DLD1 (cell line): ENCODE measurements at regions not wholly inside any gene's neighbourhood (a gene's known extent, or its start where the extent isn't known, plus 50 kb on each side); places are given as distances from the start of the nearest gene placed in this dataset.

ENCODE experiments used
- in situ Hi-C: cut with HindIII; loops from 2 replicates; pipeline ENCODE4 v1.10.0; 2017; ENCODE audit warnings: low sequenced_read_pairs

GRCh38 chr2:192311701-192312460 is 117.1 kb upstream of the TMEFF2 start:
- in situ Hi-C loops: no loop called here

- in situ Hi-C loops: no loop called here
Measured at GRCh38 chr2:192307530-192307929, 112.8 kb upstream of the TMEFF2 start.

- in situ Hi-C loops: no loop called here
Measured at GRCh38 chr2:192298664-192299063, 103.9 kb upstream of the TMEFF2 start.

- in situ Hi-C loops: no loop called here
Measured at GRCh38 chr2:192292478-192292877, 97.7 kb upstream of the TMEFF2 start.

GRCh38 chr2:192288295-192288694 is 93.6 kb upstream of the TMEFF2 start:
- in situ Hi-C loops: no loop called here

- in situ Hi-C loops: no loop called here
Measured at GRCh38 chr2:192286093-192286701, 91.5 kb upstream of the TMEFF2 start.

GRCh38 chr2:192283450-192283849 is 88.7 kb upstream of the TMEFF2 start:
- in situ Hi-C loops: no loop called here

- in situ Hi-C loops: no loop called here
Measured at GRCh38 chr2:192278701-192279100, 84.0 kb upstream of the TMEFF2 start.

GRCh38 chr2:192277494-192278109 is 82.9 kb upstream of the TMEFF2 start:
- in situ Hi-C loops: no loop called here

GRCh38 chr2:192275632-192276031 is 80.9 kb upstream of the TMEFF2 start:
- in situ Hi-C loops: no loop called here

GRCh38 chr2:192267484-192267883 is 72.8 kb upstream of the TMEFF2 start:
- in situ Hi-C loops: no loop called here

GRCh38 chr2:192265751-192266150 is 71.0 kb upstream of the TMEFF2 start:
- in situ Hi-C loops: no loop called here

- in situ Hi-C loops: no loop called here
Measured at GRCh38 chr2:192254444-192254843, 59.7 kb upstream of the TMEFF2 start.

GRCh38 chr2:192253692-192254091 is 59.0 kb upstream of the TMEFF2 start:
- in situ Hi-C loops: no loop called here

- in situ Hi-C loops: no loop called here
Measured at GRCh38 chr2:192250961-192251360, 56.2 kb upstream of the TMEFF2 start.

GRCh38 chr2:192247456-192247855 is 52.7 kb upstream of the TMEFF2 start:
- in situ Hi-C loops: no loop called here

GRCh38 chr2:192246297-192246696 is 51.6 kb upstream of the TMEFF2 start:
- in situ Hi-C loops: no loop called here

- in situ Hi-C loops: no loop called here
Measured at GRCh38 chr2:192245329-192245728, 50.6 kb upstream of the TMEFF2 start.
